ENCODE measurements at regions not wholly inside any gene's neighbourhood (a gene's known extent, or its start where the extent isn't known, plus 50 kb on each side); places are given as distances from the start of the nearest gene placed in this dataset.

GRCh38 chr7:96624954-96625353 lies 84.7 kb downstream of the SEM1 start:
- no peak overlapping the region for H3K4me3 Mint-ChIP-seq (ENCODE audit: unreplicated experiment)
- DNase-seq (ENCODE audit: extremely low spot score, unreplicated experiment), result no peak
- H3K27me3 Mint-ChIP-seq (ENCODE audit: unreplicated experiment), result peaks cover 8% of the 10 kb centered on the region
- H3K9me3 Mint-ChIP-seq (ENCODE audit: unreplicated experiment), result peaks cover 15% of the 10 kb centered on the region
- TF ChIP-seq CTCF (IDR thresholded peaks at IDR 0.05), result no peak
- H3K27ac Mint-ChIP-seq (ENCODE audit: unreplicated experiment), result no peak overlapping the region
- H3K4me1 Mint-ChIP-seq (ENCODE audit: unreplicated experiment), result no peaks in the 10 kb centered on the region
- H3K36me3 Mint-ChIP-seq (ENCODE audit: unreplicated experiment), result no peaks in the 10 kb centered on the region

DNA sequence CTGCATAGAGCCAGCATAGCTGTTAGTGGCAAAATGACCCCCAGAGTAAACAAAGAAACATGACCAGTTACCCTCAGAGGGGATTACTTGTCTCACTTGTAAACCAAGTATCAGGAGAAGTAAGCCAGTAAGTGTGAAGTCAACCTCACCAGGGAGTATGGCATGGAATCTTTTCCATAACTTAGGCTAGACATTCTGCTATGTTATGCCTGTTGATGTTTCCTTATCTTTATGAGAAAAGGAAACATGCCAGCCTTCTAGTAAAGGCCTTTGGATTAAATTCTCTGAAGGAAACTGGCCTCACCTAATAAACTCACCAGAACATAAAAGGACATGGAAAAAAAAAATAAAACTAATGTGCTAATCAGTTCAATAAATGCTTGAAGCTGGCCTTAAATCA lies 87.7 kb downstream of the SEM1 start:
- Mint-ChIP-seq H3K9me3 (ENCODE audit: unreplicated experiment) (peaks cover 17% of the 10 kb centered on the region), H3K27ac (ENCODE audit: unreplicated experiment) (no peak overlapping the region), H3K4me1 (ENCODE audit: unreplicated experiment) (no peaks in the 10 kb centered on the region), H3K4me3 (ENCODE audit: unreplicated experiment) (no peak overlapping the region), H3K27me3 (ENCODE audit: unreplicated experiment) (peaks cover 3% of the 10 kb centered on the region), H3K36me3 (ENCODE audit: unreplicated experiment) (no peaks in the 10 kb centered on the region)
- TF ChIP-seq CTCF (IDR thresholded peaks at IDR 0.05), result no peak
- no peak for DNase-seq (ENCODE audit: extremely low spot score, unreplicated experiment)

DNA sequence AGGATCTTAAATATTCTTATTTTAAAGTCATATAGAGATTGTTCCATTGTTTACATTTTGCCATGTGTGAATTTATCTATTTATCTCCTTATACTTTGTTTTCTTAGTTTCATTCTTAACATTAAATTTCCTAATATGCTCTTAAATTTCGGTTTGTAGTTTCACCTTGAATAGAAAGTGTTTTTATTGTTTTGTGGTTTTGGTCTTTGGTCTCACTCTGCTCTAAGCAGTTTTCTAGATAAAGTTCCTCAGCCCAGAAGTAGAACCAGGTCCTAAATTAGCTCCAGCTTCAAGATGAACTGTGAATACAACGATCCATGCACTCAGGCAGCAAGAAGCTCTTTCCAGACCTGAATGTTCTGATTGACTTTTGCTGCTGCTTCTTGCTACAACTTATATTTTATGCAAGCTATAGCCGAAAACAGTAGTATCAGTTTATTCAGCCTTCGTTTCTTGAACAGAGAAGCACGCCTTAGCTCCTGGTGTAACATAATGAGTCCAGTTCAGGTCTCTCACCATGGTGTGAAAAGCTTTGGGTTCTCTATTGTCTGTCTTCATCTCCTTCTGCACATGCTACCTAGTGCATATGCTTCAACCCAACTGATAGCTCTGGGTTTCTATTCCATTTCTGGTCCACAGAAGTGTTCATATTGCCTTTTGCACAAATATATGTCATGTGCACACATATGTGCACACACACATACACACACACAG lies 95.3 kb downstream of the SEM1 start:
- no peak overlapping the region for H3K4me3 Mint-ChIP-seq (ENCODE audit: unreplicated experiment)
- TF ChIP-seq CTCF (IDR thresholded peaks at IDR 0.05), result no peak
- H3K4me1 Mint-ChIP-seq (ENCODE audit: unreplicated experiment), result no peaks in the 10 kb centered on the region
- no peak overlapping the region for H3K27ac Mint-ChIP-seq (ENCODE audit: unreplicated experiment)
- DNase-seq (ENCODE audit: extremely low spot score, unreplicated experiment), result no peak
- no peaks in the 10 kb centered on the region for H3K27me3 Mint-ChIP-seq (ENCODE audit: unreplicated experiment)
- no peaks in the 10 kb centered on the region for H3K36me3 Mint-ChIP-seq (ENCODE audit: unreplicated experiment)
- H3K9me3 Mint-ChIP-seq (ENCODE audit: unreplicated experiment), result peaks cover 22% of the 10 kb centered on the region

DNA sequence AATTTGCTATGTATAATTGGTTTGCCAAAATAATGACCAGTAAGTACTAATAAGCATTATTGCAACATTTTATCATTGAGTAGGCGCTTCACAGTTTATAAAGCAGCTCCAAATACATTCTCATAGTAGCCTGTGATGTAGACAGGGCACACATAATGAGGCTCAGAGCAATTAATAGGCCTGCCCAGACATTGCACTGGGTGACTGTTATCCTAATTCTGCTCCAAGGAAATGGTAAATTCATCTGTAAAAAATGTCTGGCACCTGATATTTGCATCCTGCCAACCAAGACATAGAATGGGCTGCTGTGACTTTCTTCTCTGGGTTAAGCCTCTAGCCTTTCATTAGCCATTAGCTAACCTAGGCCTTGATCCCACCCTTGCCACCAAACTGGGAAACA lies 97.6 kb downstream of the SEM1 start:
- no peaks in the 10 kb centered on the region for H3K4me1 Mint-ChIP-seq (ENCODE audit: unreplicated experiment)
- H3K4me3 Mint-ChIP-seq (ENCODE audit: unreplicated experiment), result no peak overlapping the region
- H3K36me3 Mint-ChIP-seq (ENCODE audit: unreplicated experiment), result no peaks in the 10 kb centered on the region
- peaks cover 9% of the 10 kb centered on the region for H3K9me3 Mint-ChIP-seq (ENCODE audit: unreplicated experiment)
- no peak for TF ChIP-seq CTCF (IDR thresholded peaks at IDR 0.05)
- peaks cover 4% of the 10 kb centered on the region for H3K27me3 Mint-ChIP-seq (ENCODE audit: unreplicated experiment)
- no peak for DNase-seq (ENCODE audit: extremely low spot score, unreplicated experiment)
- H3K27ac Mint-ChIP-seq (ENCODE audit: unreplicated experiment), result no peak overlapping the region

DNA sequence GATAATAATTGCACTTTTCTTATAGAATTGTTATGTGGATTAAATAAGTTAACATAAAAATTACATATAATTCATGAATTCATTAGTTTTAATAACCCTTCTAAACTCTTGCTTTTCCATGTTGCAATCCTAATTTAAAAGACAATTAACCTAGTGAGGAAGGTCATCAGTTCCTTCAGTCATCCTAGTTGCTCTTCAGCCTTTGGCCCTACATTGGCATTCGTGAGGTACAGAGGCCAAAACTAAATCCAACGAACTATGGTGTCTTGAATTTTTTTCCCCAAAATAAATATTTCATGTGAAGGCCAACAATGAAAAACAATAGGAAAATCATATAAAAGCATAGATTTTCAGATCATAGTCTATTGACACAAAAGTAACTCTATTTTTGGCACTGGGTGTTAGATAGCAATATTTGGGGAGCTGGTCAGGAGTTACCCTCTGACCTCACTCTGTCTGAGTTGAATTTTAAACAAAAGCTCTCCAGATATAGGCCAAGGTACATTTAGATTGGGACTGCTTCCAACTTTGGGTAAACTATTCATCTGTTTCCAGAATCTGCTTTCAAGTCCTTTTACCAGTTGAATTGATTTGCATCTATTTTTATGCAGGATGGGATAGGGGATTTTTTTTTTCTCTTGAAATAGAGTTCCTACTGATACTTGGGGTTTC lies 104.5 kb downstream of the SEM1 start:
- no peaks in the 10 kb centered on the region for H3K9me3 Mint-ChIP-seq (ENCODE audit: unreplicated experiment)
- H3K27ac Mint-ChIP-seq (ENCODE audit: unreplicated experiment), result no peak overlapping the region
- H3K36me3 Mint-ChIP-seq (ENCODE audit: unreplicated experiment), result no peaks in the 10 kb centered on the region
- DNase-seq (ENCODE audit: extremely low spot score, unreplicated experiment), result no peak
- no peak overlapping the region for H3K4me3 Mint-ChIP-seq (ENCODE audit: unreplicated experiment)
- no peaks in the 10 kb centered on the region for H3K4me1 Mint-ChIP-seq (ENCODE audit: unreplicated experiment)
- no peak for TF ChIP-seq CTCF (IDR thresholded peaks at IDR 0.05)
- peaks cover 7% of the 10 kb centered on the region for H3K27me3 Mint-ChIP-seq (ENCODE audit: unreplicated experiment)

All from osteocyte (in vitro differentiated cells).